PC-3 (cell line): ENCODE measurements at regions not wholly inside any gene's neighbourhood (a gene's known extent, or its start where the extent isn't known, plus 50 kb on each side); places are given as distances from the start of the nearest gene placed in this dataset.

Experiments
- ATAC-seq: fragments of 200-7000 bp; cut with Tn5 transposase; 2 replicates; pipeline ENCODE4 v1.9.1; 2020; ENCODE audit warnings: mild to moderate bottlenecking, moderate library complexity
- BruUV-seq: library from RNA; stranded (reverse); fragments of 400-500 nt; replicated peaks from 2 replicates; lab custom pipeline; 2021; lab: Mats Ljungman, UMichigan
- CTCF ChIA-PET: fragments of 300-600 bp; sonication (Branson Sonifier 250); formaldehyde crosslinking; loops from one replicate; lab custom pipeline; 2022; ENCODE audit warnings: antibody characterized with exemption; lab: Charles Lee
- POLR2A ChIA-PET: fragments of 300-600 bp; sonication (Branson Sonifier 250); formaldehyde crosslinking; loops from one replicate; lab custom pipeline; 2022; ENCODE audit warnings: antibody characterized with exemption; ENCODE audit not compliant: unreplicated experiment; lab: Charles Lee
- DNase-seq: peaks from one replicate; pipeline ENCODE4 v3.0.0-alpha.2; 2015
- H2AFZ ChIP-seq: fragments of 300-600 bp; sonication (generic); 2 replicates; pipeline ENCODE4 v1.6.0; 2016; ENCODE audit warnings: antibody characterized with exemption, low read length
- H3F3A ChIP-seq: fragments of 300-600 bp; sonication (generic); one replicate; pipeline ENCODE4 v1.6.0; 2017; ENCODE audit warnings: antibody characterized with exemption, low read length, control low read depth, mild to moderate bottlenecking; ENCODE audit not compliant: unreplicated experiment
- H3K27ac ChIP-seq: fragments of 300-600 bp; sonication (generic); 2 replicates; pipeline ENCODE4 v1.5.1; 2016; ENCODE audit warnings: mild to moderate bottlenecking, low read length
- H3K27me3 ChIP-seq: fragments of 300-600 bp; sonication (generic); 2 replicates; pipeline ENCODE4 v1.6.1; 2016; ENCODE audit warnings: low read length, mixed read lengths
- H3K36me3 ChIP-seq: fragments of 300-600 bp; sonication (generic); 2 replicates; pipeline ENCODE4 v1.6.1; 2016; ENCODE audit warnings: low read depth, mixed run types, low read length, mixed read lengths
- H3K4me1 ChIP-seq: fragments of 300-600 bp; sonication (generic); 2 replicates; pipeline ENCODE4 v1.5.1; 2016; ENCODE audit warnings: low read length; ENCODE audit not compliant: insufficient read depth
- H3K4me2 ChIP-seq: fragments of 300-600 bp; sonication (generic); 2 replicates; pipeline ENCODE4 v1.6.0; 2016; ENCODE audit warnings: low read length
- H3K4me3 ChIP-seq: fragments of 300-600 bp; sonication (generic); 2 replicates; pipeline ENCODE4 v1.5.1; 2016; ENCODE audit warnings: mild to moderate bottlenecking, low read length, mixed read lengths
- H3K79me2 ChIP-seq: fragments of 300-600 bp; sonication (generic); 2 replicates; pipeline ENCODE4 v1.6.1; 2017; ENCODE audit warnings: low read length, mixed read lengths
- H3K9ac ChIP-seq: fragments of 300-600 bp; sonication (generic); 2 replicates; pipeline ENCODE4 v1.6.0; 2016; ENCODE audit warnings: mild to moderate bottlenecking, low read length
- H3K9me2 ChIP-seq: fragments of 300-600 bp; sonication (generic); replicated peaks from 2 replicates; pipeline ENCODE4 v1.6.1; 2016; ENCODE audit warnings: mixed run types, low read length, mixed read lengths
- H3K9me3 ChIP-seq: fragments of 300-600 bp; sonication (generic); 2 replicates; pipeline ENCODE4 v1.6.1; 2016; ENCODE audit warnings: low read length, mixed read lengths
- H4K20me1 ChIP-seq: fragments of 300-600 bp; sonication (generic); 2 replicates; pipeline ENCODE4 v1.6.1; 2016; ENCODE audit warnings: low read length, mixed read lengths
- EZH2 ChIP-seq: fragments of 300-600 bp; sonication (generic); IDR thresholded peaks from one replicate; pipeline ENCODE4 v1.6.1; 2017; ENCODE audit warnings: antibody characterized with exemption, mild to moderate bottlenecking, low read length; ENCODE audit not compliant: unreplicated experiment
- EZH2phosphoT487 ChIP-seq: fragments of 300-600 bp; sonication (generic); IDR thresholded peaks from 2 replicates; pipeline ENCODE4 v1.6.1; 2018; ENCODE audit warnings: mild to moderate bottlenecking, antibody characterized with exemption, low read length, borderline replicate concordance
- intact Hi-C: fragments of 100-400 bp; cut with micrococcal nuclease; formaldehyde crosslinking; loops from 2 replicates; pipeline ENCODE4 v1.9.0; 2023
- TF ChIP-seq, protein P1 (sequence below): fragments of 300-600 bp; sonication (generic); conservative IDR thresholded peaks from 2 replicates; pipeline ENCODE4 v1.5.1; 2017; ENCODE audit warnings: antibody characterized with exemption, low read depth, mild to moderate bottlenecking, low read length

DNA sequence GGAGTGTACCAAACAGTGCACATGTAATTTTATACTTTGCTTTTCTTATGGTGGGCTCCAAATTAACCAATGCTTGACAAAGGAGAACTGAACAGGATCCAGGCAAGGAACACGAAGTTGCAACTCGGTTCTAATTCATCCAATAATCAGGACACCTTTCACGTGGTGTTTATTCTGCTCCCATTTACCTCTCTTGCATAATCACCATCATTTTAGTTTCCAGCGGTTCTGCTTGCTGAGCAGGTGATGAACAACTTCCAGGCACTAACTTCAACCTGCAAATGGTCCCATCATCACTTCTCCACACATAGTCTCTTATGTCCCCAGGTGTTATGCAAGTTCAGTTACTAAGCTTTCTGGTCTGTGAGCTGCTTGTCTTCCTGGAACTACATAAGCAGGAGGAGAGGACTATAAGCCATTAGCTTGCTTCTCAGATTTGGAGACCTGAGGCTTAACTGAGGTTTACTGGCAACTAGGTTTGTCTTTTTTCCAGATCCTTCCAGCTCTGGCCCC is 326.8 kb upstream of the SLC30A5 start:
- Histone ChIP-seq H3K79me2 (no peaks in the 10 kb centered on the region), H3K36me3 (no peaks in the 10 kb centered on the region), H3K9me3 (no peaks in the 10 kb centered on the region), H3K9ac (no peak overlapping the region), H3K27ac (no peak overlapping the region), H3F3A (no peaks in the 10 kb centered on the region), H3K27me3 (no peaks in the 10 kb centered on the region), H4K20me1 (no peaks in the 10 kb centered on the region), H3K9me2 (no peaks in the 10 kb centered on the region), H3K4me1 (no peaks in the 10 kb centered on the region), H3K4me2 (no peak overlapping the region), H3K4me3 (no peak overlapping the region), H2AFZ (no peak overlapping the region)
- BruUV-seq: no TSS peak
- ChIA-PET CTCF (no interaction called here), POLR2A (no interaction called here)
- TF ChIP-seq EZH2phosphoT487 (no peak), EZH2 (no peak)
- TF ChIP-seq, protein P1, sequence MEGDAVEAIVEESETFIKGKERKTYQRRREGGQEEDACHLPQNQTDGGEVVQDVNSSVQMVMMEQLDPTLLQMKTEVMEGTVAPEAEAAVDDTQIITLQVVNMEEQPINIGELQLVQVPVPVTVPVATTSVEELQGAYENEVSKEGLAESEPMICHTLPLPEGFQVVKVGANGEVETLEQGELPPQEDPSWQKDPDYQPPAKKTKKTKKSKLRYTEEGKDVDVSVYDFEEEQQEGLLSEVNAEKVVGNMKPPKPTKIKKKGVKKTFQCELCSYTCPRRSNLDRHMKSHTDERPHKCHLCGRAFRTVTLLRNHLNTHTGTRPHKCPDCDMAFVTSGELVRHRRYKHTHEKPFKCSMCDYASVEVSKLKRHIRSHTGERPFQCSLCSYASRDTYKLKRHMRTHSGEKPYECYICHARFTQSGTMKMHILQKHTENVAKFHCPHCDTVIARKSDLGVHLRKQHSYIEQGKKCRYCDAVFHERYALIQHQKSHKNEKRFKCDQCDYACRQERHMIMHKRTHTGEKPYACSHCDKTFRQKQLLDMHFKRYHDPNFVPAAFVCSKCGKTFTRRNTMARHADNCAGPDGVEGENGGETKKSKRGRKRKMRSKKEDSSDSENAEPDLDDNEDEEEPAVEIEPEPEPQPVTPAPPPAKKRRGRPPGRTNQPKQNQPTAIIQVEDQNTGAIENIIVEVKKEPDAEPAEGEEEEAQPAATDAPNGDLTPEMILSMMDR: no peak
- intact Hi-C loops: no loop called here
- DNase-seq (no peak), ATAC-seq (no peak)

DNA sequence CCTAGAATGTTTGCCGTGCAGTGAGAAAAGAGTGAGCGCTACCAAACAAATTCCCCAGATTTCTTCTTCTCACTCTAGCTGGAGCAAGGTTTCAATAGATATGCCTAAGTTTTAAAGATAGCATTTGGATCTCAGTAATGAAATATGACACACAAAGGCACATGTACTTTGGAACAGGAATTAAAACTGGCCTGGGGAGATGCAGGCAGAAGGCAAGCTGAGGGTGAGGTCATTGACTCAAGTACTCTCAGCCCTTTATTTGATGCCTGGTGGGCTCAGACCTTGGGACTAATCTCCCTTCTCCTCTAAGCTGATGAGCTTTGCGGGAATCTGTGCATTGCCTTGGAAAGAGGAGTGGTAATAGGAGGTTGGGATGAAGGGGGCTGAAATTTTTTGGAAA is 323.3 kb upstream of the SLC30A5 start:
- Histone ChIP-seq H3K27me3 (no peaks in the 10 kb centered on the region), H3K9ac (no peak overlapping the region), H3K27ac (no peak overlapping the region), H3K9me2 (no peaks in the 10 kb centered on the region), H3K4me2 (no peak overlapping the region), H4K20me1 (no peaks in the 10 kb centered on the region), H2AFZ (no peak overlapping the region), H3K36me3 (no peaks in the 10 kb centered on the region), H3K9me3 (no peaks in the 10 kb centered on the region), H3K79me2 (no peaks in the 10 kb centered on the region), H3F3A (no peaks in the 10 kb centered on the region), H3K4me1 (no peaks in the 10 kb centered on the region), H3K4me3 (no peak overlapping the region)
- intact Hi-C loops: no loop called here
- POLR2A ChIA-PET: no interaction called here
- no TSS peak for BruUV-seq
- DNase-seq: no peak
- ATAC-seq: no peak
- CTCF ChIA-PET: no interaction called here
- TF ChIP-seq EZH2phosphoT487: no peak
- TF ChIP-seq EZH2: no peak
- TF ChIP-seq, protein P1: no peak

DNA sequence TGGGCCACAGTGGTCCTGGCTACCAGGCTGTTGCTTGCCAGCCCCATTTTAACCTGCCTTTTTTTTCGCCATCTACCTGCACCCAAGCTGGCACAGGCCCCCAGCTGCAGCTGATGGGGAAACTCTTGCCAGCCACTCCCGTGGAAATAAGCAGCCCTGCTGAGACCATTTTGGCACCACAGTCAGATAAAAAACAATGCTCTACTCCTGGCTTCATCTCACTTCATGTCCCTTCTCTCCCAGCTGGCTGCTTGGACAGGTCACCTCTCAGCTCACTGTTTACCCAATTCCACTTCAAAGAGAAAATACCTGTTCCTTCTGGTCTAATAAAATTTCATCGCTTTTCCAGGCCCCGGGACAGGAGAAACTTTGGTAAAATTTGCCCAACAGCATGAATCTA is 322.6 kb upstream of the SLC30A5 start:
- no TSS peak for BruUV-seq
- Histone ChIP-seq H3K27me3 (no peaks in the 10 kb centered on the region), H3K27ac (no peak overlapping the region), H4K20me1 (no peaks in the 10 kb centered on the region), H3F3A (no peaks in the 10 kb centered on the region), H3K36me3 (no peaks in the 10 kb centered on the region), H3K9me3 (no peaks in the 10 kb centered on the region), H3K4me1 (no peaks in the 10 kb centered on the region), H3K4me2 (no peak overlapping the region), H3K4me3 (no peak overlapping the region), H2AFZ (no peak overlapping the region), H3K79me2 (no peaks in the 10 kb centered on the region), H3K9ac (no peak overlapping the region), H3K9me2 (no peaks in the 10 kb centered on the region)
- no peak for TF ChIP-seq EZH2
- TF ChIP-seq, protein P1: no peak
- TF ChIP-seq EZH2phosphoT487: no peak
- ATAC-seq: no peak
- intact Hi-C loops: no loop called here
- CTCF ChIA-PET: no interaction called here
- POLR2A ChIA-PET: no interaction called here
- no peak for DNase-seq
